GM12878 (cell line): ENCODE measurements at regions not wholly inside any gene's neighbourhood (a gene's known extent, or its start where the extent isn't known, plus 50 kb on each side); places are given as distances from the start of the nearest gene placed in this dataset.

Source experiments
- ATAC-seq: fragments of 200-7000 bp; cut with Tn5 transposase; 3 replicates; pipeline ENCODE4 v1.9.1; 2020; ENCODE audit warnings: mild to moderate bottlenecking, moderate library complexity
- BruUV-seq: library from RNA; stranded (reverse); fragments of 400-500 nt; replicated peaks from 2 replicates; lab custom pipeline; 2021; lab: Mats Ljungman, UMichigan
- CTCF ChIA-PET: fragments of 300-600 bp; sonication (Branson Sonifier 250); formaldehyde crosslinking; extraction: SDS; loops from one replicate; lab custom pipeline; 2021; ENCODE audit warnings: inconsistent platforms; lab: Yijun Ruan, JAX
- POLR2A ChIA-PET: fragments of 350-600 bp; formaldehyde crosslinking; extraction: SDS; loops from one replicate; lab custom pipeline; 2021; ENCODE audit warnings: inconsistent platforms; lab: Charles Lee
- RAD21 ChIA-PET: fragments of 300-600 bp; sonication (Branson Sonifier 250); formaldehyde crosslinking; loops from one replicate; lab custom pipeline; 2023; ENCODE audit warnings: antibody characterized with exemption; ENCODE audit not compliant: unreplicated experiment; lab: Charles Lee
- SMC1A ChIA-PET: fragments of 300-600 bp; sonication (Branson Sonifier 250); formaldehyde crosslinking; loops from one replicate; lab custom pipeline; 2023; ENCODE audit not compliant: unreplicated experiment, uncharacterized antibody; lab: Charles Lee
- DNase-seq: peaks from one replicate; pipeline ENCODE4 v3.0.0-alpha.2; 2011; ENCODE audit warnings: low read depth, low spot score
- FAIRE-seq: peaks from 3 replicates; lab custom pipeline; 2011; peaks lifted over from hg19 to GRCh38; lab: Jason Lieb, UNC
- H2AFZ ChIP-seq: 2 replicates; pipeline ENCODE4 v1.6.0; 2011; ENCODE audit warnings: low read depth, low read length, control low read depth; ENCODE audit not compliant: control insufficient read depth
- H3K27ac ChIP-seq: 2 replicates; pipeline ENCODE4 v1.5.1; 2011; ENCODE audit warnings: control low read depth; ENCODE audit not compliant: control insufficient read depth, insufficient read depth
- H3K27me3 ChIP-seq, 2 experiments: replicated peaks in 1 of 2; 2 replicates each; pipeline versions ENCODE4 v1.6.0 to v1.6.1; 2011; ENCODE audit warnings: low read length in 1 of 2; ENCODE audit not compliant: control insufficient read depth in 2 of 2, insufficient read depth in 2 of 2
- H3K36me3 ChIP-seq, 2 experiments: 2 replicates each; pipeline ENCODE4 v1.5.1; 2011; ENCODE audit warnings: low read length in 1 of 2; ENCODE audit not compliant: control insufficient read depth in 2 of 2, insufficient read depth in 2 of 2
- H3K4me1 ChIP-seq: 2 replicates; pipeline ENCODE4 v1.6.1; 2011; ENCODE audit warnings: mild to moderate bottlenecking, low read length, moderate library complexity, mixed read lengths; ENCODE audit not compliant: control insufficient read depth, insufficient read depth
- H3K4me2 ChIP-seq: 2 replicates; pipeline ENCODE4 v1.6.0; 2011; ENCODE audit warnings: control low read depth; ENCODE audit not compliant: control insufficient read depth, insufficient read depth
- H3K4me3 ChIP-seq: fragments of 200-600 bp; sonication (generic); 2 replicates; pipeline ENCODE4 v1.5.1; 2016
- H3K79me2 ChIP-seq: 2 replicates; pipeline ENCODE4 v1.6.0; 2011; ENCODE audit warnings: low read length; ENCODE audit not compliant: control insufficient read depth, insufficient read depth
- H3K9ac ChIP-seq: 2 replicates; pipeline ENCODE4 v1.8.0; 2011; ENCODE audit warnings: low read length, control low read depth, mixed read lengths; ENCODE audit not compliant: control insufficient read depth, insufficient read depth
- H3K9me3 ChIP-seq: replicated peaks from 3 replicates; pipeline ENCODE4 v1.5.1; 2011; ENCODE audit warnings: mild to moderate bottlenecking, low read length; ENCODE audit not compliant: control insufficient read depth, insufficient read depth
- H4K20me1 ChIP-seq: 2 replicates; pipeline ENCODE4 v1.6.0; 2011; ENCODE audit not compliant: control insufficient read depth, insufficient read depth
- MYC ChIP-seq: IDR thresholded peaks from 2 replicates; pipeline ENCODE4 v1.6.1; 2011; ENCODE audit warnings: mild to moderate bottlenecking, low read length, moderate library complexity, inconsistent platforms; ENCODE audit not compliant: insufficient read depth, insufficient replicate concordance, insufficient read length, severe bottlenecking
- RAD21 ChIP-seq: IDR thresholded peaks from 2 replicates; pipeline ENCODE4 v1.6.1; 2011; ENCODE audit warnings: mild to moderate bottlenecking, low read depth, low read length, moderate library complexity; ENCODE audit not compliant: insufficient read depth
- SP1 ChIP-seq: IDR thresholded peaks from one replicate; pipeline ENCODE4 v1.6.1; 2011; ENCODE audit warnings: low read depth, low read length
- SREBF2 ChIP-seq: IDR thresholded peaks from 2 replicates; pipeline ENCODE4 v1.6.1; 2012; ENCODE audit warnings: mild to moderate bottlenecking, low read length
- SRF ChIP-seq, 2 experiments: IDR thresholded peaks; 2 replicates each; pipeline ENCODE4 v1.6.1; 2011; ENCODE audit warnings: low read depth in 2 of 2, low read length in 2 of 2, mild to moderate bottlenecking in 1 of 2, moderate library complexity in 1 of 2
- WGBS: methylation state at CpG from one replicate; pipeline ENCODE4 v1.1.6; 2016; ENCODE audit warnings: low lambda C conversion rate; ENCODE audit not compliant: insufficient replicate concordance, insufficient coverage; ENCODE audit errors: missing lambda C conversion rate; 5-methylcytosine and 5-hydroxymethylcytosine counted together
- in situ Hi-C: fragments of 300-500 bp; cut with MboI; formaldehyde crosslinking; loops from 9 replicates; pipeline ENCODE4 v1.14.3; 2018; ENCODE audit warnings: mixed read lengths
- intact Hi-C: fragments of 100-400 bp; cut with micrococcal nuclease; formaldehyde crosslinking; loops from one replicate; pipeline ENCODE4 v1.14.2; 2022; ENCODE audit not compliant: unreplicated experiment
- TF ChIP-seq, protein P1 (sequence below): fragments of 450-650 bp; formaldehyde crosslinking; IDR thresholded peaks from 2 replicates; pipeline ENCODE4 v1.5.0; 2022; ENCODE audit warnings: mild to moderate bottlenecking, missing genetic modification characterization
- TF ChIP-seq, protein P2 (sequence below): fragments of 450-650 bp; IDR thresholded peaks from 2 replicates; pipeline ENCODE4 v1.6.1; 2017; ENCODE audit warnings: mild to moderate bottlenecking

DNA sequence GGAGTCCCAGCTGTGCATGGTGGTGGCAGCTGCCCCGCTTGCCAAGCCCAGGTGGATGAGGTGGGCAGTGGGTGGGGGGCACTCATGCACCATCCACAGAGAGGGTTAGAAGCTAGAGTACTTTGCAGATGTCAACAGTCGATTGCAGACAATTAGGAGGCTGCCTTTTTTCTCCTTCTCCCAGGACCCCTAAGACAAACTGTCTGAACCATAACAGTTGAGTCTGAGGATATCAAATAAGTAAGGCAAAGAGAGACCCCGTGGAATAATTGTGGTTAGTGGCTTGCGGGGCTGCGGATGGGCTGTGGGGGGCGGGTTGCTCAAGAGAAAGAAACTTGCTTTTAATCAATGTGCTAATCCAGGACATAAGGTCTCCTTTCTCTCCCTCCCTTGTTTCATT, 926.2 kb downstream of the VRK1 start (continued):
- TF ChIP-seq, protein P1, sequence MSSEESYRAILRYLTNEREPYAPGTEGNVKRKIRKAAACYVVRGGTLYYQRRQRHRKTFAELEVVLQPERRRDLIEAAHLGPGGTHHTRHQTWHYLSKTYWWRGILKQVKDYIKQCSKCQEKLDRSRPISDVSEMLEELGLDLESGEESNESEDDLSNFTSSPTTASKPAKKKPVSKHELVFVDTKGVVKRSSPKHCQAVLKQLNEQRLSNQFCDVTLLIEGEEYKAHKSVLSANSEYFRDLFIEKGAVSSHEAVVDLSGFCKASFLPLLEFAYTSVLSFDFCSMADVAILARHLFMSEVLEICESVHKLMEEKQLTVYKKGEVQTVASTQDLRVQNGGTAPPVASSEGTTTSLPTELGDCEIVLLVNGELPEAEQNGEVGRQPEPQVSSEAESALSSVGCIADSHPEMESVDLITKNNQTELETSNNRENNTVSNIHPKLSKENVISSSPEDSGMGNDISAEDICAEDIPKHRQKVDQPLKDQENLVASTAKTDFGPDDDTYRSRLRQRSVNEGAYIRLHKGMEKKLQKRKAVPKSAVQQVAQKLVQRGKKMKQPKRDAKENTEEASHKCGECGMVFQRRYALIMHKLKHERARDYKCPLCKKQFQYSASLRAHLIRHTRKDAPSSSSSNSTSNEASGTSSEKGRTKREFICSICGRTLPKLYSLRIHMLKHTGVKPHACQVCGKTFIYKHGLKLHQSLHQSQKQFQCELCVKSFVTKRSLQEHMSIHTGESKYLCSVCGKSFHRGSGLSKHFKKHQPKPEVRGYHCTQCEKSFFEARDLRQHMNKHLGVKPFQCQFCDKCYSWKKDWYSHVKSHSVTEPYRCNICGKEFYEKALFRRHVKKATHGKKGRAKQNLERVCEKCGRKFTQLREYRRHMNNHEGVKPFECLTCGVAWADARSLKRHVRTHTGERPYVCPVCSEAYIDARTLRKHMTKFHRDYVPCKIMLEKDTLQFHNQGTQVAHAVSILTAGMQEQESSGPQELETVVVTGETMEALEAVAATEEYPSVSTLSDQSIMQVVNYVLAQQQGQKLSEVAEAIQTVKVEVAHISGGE, result no peak
- TF ChIP-seq SP1, result no peak
- TF ChIP-seq SREBF2, result no peak
- no peak for TF ChIP-seq SRF (IDR thresholded peaks at IDR 0.05; ENCODE audit: low read depth in 2 of 2, low read length in 2 of 2)
- no peak for TF ChIP-seq MYC

DNA sequence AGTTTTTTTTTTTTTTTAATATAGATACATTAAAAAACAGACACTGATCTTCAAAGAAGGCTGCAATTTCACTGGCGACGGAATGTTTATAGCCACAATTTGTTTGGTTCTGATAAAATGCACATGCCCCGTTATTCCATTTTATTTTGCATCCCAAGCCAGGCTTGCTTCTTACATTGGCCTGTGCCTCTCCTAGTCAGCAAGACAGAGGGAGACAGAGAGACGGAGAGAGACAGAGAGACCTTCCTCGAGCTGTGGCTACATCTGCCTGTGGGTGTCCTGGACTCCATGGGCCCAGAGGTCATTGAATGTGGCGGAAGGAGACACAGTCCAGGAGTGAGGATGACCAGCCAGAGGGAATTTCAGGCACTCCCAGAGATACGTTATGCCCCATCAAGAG, 926.6 kb downstream of the VRK1 start:
- BruUV-seq, result no TSS peak
- no peak overlapping the region for H3K4me2 ChIP-seq

More for the DNA sequence above, 926.6 kb downstream of the VRK1 start:
- POLR2A ChIA-PET, result no interaction called here
- ATAC-seq (no peak; the same call in 2 of the 3 replicates), DNase-seq (no peak), FAIRE-seq (no peak)
- Histone ChIP-seq H3K4me3 (no peak overlapping the region), H3K9ac (no peak overlapping the region), H3K9me3 (no peaks in the 10 kb centered on the region; the same call in 2 of the 3 replicates), H3K27ac (no peak overlapping the region), H4K20me1 (no peaks in the 10 kb centered on the region), H3K79me2 (no peaks in the 10 kb centered on the region), H3K4me1 (no peaks in the 10 kb centered on the region), H2AFZ (peak overlapping the region; percentile 7; the same call in 1 of the 2 replicates), H3K27me3 (no peaks in the 10 kb centered on the region), H3K36me3 (no peaks in the 10 kb centered on the region)
- WGBS, result 45% methylated on average over 7 of the region's 7 CpGs
- intact Hi-C loops, result loop anchor here (10.0 kb wide), 1 partner anchor 261 kb away; no protein-coding TSS in a partner anchor
- RAD21 ChIA-PET, result interaction anchor here (1.3 kb wide), 1 partner anchor 55 kb away, joined by 3 read pairs; no protein-coding TSS in a partner anchor
- SMC1A ChIA-PET, result interaction anchor here (0.7 to 1.2 kb wide), 2 partner anchors 19 to 539 kb away, joined by 3 read pairs; no protein-coding TSS in a partner anchor
- 0 out of 2 replicates have a peak, but pooled peaks have one; percentile 6 for TF ChIP-seq RAD21
- TF ChIP-seq, protein P2, sequence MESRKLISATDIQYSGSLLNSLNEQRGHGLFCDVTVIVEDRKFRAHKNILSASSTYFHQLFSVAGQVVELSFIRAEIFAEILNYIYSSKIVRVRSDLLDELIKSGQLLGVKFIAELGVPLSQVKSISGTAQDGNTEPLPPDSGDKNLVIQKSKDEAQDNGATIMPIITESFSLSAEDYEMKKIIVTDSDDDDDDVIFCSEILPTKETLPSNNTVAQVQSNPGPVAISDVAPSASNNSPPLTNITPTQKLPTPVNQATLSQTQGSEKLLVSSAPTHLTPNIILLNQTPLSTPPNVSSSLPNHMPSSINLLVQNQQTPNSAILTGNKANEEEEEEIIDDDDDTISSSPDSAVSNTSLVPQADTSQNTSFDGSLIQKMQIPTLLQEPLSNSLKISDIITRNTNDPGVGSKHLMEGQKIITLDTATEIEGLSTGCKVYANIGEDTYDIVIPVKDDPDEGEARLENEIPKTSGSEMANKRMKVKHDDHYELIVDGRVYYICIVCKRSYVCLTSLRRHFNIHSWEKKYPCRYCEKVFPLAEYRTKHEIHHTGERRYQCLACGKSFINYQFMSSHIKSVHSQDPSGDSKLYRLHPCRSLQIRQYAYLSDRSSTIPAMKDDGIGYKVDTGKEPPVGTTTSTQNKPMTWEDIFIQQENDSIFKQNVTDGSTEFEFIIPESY, result no peak
- in situ Hi-C loops, result no loop called here
- CTCF ChIA-PET, result interaction anchor here (0.6 to 1.8 kb wide), 3 partner anchors 10 to 193 kb away, joined by 3 to 11 read pairs (median 3); no protein-coding TSS in a partner anchor
